ENCODE measurements at regions not wholly inside any gene's neighbourhood (a gene's known extent, or its start where the extent isn't known, plus 50 kb on each side); places are given as distances from the start of the nearest gene placed in this dataset.
"Not testable (repeated sequence)": the region's sequence is repeated elsewhere in the genome, so short reads cannot be mapped to it uniquely, and the experiment has no call there.

GRCh38 chr18:4581966-4582365 lies 126.9 kb upstream of the DLGAP1 start:
- no peak overlapping the region for H3K27ac ChIP-seq
- DNase-seq (ENCODE audit: low read depth, low spot score) = no peak

GRCh38 chr18:4578449-4578848 lies 123.3 kb upstream of the DLGAP1 start:
- H3K27ac ChIP-seq = no peak overlapping the region
- no peak for DNase-seq (ENCODE audit: low read depth, low spot score)

GRCh38 chr18:4573735-4574134 lies 118.6 kb upstream of the DLGAP1 start:
- DNase-seq (ENCODE audit: low read depth, low spot score) = no peak
- no peak overlapping the region for H3K27ac ChIP-seq

GRCh38 chr18:4557502-4557901 lies 102.4 kb upstream of the DLGAP1 start:
- no peak for DNase-seq (ENCODE audit: low read depth, low spot score)
- H3K27ac ChIP-seq = no peak overlapping the region

GRCh38 chr18:4551001-4551360 lies 95.9 kb upstream of the DLGAP1 start:
- H3K27ac ChIP-seq = no peak overlapping the region
- DNase-seq (ENCODE audit: low read depth, low spot score) = no peak

GRCh38 chr18:4549164-4549872 lies 94.2 kb upstream of the DLGAP1 start:
- DNase-seq (ENCODE audit: low read depth, low spot score) = no peak
- H3K27ac ChIP-seq = no peak overlapping the region

GRCh38 chr18:4547126-4547525 lies 92.0 kb upstream of the DLGAP1 start:
- no peak overlapping the region for H3K27ac ChIP-seq
- DNase-seq (ENCODE audit: low read depth, low spot score) = no peak

- no peak overlapping the region for H3K27ac ChIP-seq
- DNase-seq (ENCODE audit: low read depth, low spot score) = no peak
Observed at GRCh38 chr18:4544142-4544541, 89.0 kb upstream of the DLGAP1 start.

- no peak for DNase-seq (ENCODE audit: low read depth, low spot score)
- no peak overlapping the region for H3K27ac ChIP-seq
Observed at GRCh38 chr18:4543711-4544110, 88.6 kb upstream of the DLGAP1 start.

GRCh38 chr18:4541588-4541987 lies 86.5 kb upstream of the DLGAP1 start:
- no peak overlapping the region for H3K27ac ChIP-seq

GRCh38 chr18:4536447-4536846 lies 81.3 kb upstream of the DLGAP1 start:
- no peak overlapping the region for H3K27ac ChIP-seq
- no peak for DNase-seq (ENCODE audit: low read depth, low spot score)

More at GRCh38 chr18:4541588-4541987, 86.5 kb upstream of the DLGAP1 start:
- no peak for DNase-seq (ENCODE audit: low read depth, low spot score)

GRCh38 chr18:4528405-4528804 lies 73.3 kb upstream of the DLGAP1 start:
- no peak for DNase-seq (ENCODE audit: low read depth, low spot score)
- no peak overlapping the region for H3K27ac ChIP-seq

- H3K27ac ChIP-seq; DNase-seq (ENCODE audit: low read depth, low spot score): not testable (repeated sequence)
Observed at GRCh38 chr18:4527826-4528225, 72.7 kb upstream of the DLGAP1 start.

GRCh38 chr18:4524096-4524495 lies 69.0 kb upstream of the DLGAP1 start:
- no peak overlapping the region for H3K27ac ChIP-seq
- DNase-seq (ENCODE audit: low read depth, low spot score) = no peak

GRCh38 chr18:4511166-4511565 lies 56.1 kb upstream of the DLGAP1 start:
- H3K27ac ChIP-seq = no peak overlapping the region
- DNase-seq (ENCODE audit: low read depth, low spot score) = no peak

GRCh38 chr18:4510711-4511110 lies 55.6 kb upstream of the DLGAP1 start:
- H3K27ac ChIP-seq = no peak overlapping the region
- DNase-seq (ENCODE audit: low read depth, low spot score) = no peak

GRCh38 chr18:4510160-4510559 lies 55.1 kb upstream of the DLGAP1 start:
- no peak for DNase-seq (ENCODE audit: low read depth, low spot score)
- no peak overlapping the region for H3K27ac ChIP-seq
